ENCODE measurements at regions not wholly inside any gene's neighbourhood (a gene's known extent, or its start where the extent isn't known, plus 50 kb on each side); places are given as distances from the start of the nearest gene placed in this dataset.

DNA sequence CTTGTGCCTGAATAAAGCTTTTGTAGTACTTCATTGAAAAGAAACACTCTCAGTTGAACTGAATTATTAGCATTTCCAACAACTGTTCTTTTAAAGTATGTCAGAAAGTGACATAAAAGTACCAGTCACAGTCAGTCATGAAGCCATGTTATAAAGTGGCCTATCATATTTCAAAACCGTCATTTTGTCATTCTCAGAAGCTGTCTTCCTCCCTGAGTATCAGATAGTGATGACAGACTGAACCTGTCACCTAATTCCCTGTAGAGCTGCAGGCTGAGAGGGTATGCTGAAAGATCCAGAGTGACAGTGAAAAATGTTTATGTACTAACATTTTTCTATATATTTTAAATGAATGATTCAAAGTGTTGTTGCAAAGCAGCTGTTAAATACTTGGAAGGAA lies 1121.7 kb upstream of the PRMT6 start:
- no peak for DNase-seq (ENCODE audit: low spot score)
- H3K4me1 ChIP-seq (ENCODE audit: insufficient read depth) = no peaks in the 10 kb centered on the region
- no peaks in the 10 kb centered on the region for H3K79me2 ChIP-seq
- H4K20me1 ChIP-seq (ENCODE audit: insufficient read depth, poor library complexity, severe bottlenecking) = no peaks in the 10 kb centered on the region
- H3K9me2 ChIP-seq (replicated peaks; ENCODE audit: insufficient read depth) = no peaks in the 10 kb centered on the region
- H3K27me3 ChIP-seq = no peaks in the 10 kb centered on the region
- no peak for TF ChIP-seq EZH2 (IDR thresholded peaks at IDR 0.05; ENCODE audit: borderline replicate concordance)
- TF ChIP-seq, protein P1, sequence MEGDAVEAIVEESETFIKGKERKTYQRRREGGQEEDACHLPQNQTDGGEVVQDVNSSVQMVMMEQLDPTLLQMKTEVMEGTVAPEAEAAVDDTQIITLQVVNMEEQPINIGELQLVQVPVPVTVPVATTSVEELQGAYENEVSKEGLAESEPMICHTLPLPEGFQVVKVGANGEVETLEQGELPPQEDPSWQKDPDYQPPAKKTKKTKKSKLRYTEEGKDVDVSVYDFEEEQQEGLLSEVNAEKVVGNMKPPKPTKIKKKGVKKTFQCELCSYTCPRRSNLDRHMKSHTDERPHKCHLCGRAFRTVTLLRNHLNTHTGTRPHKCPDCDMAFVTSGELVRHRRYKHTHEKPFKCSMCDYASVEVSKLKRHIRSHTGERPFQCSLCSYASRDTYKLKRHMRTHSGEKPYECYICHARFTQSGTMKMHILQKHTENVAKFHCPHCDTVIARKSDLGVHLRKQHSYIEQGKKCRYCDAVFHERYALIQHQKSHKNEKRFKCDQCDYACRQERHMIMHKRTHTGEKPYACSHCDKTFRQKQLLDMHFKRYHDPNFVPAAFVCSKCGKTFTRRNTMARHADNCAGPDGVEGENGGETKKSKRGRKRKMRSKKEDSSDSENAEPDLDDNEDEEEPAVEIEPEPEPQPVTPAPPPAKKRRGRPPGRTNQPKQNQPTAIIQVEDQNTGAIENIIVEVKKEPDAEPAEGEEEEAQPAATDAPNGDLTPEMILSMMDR (IDR thresholded peaks at IDR 0.05; ENCODE audit: poor library complexity) = no peak
- TF ChIP-seq EZH2phosphoT487 (IDR thresholded peaks at IDR 0.05; ENCODE audit: low read depth, severe bottlenecking, unreplicated experiment) = no peak
- no peak overlapping the region for H3K4me3 ChIP-seq
- no peaks in the 10 kb centered on the region for H3K36me3 ChIP-seq (replicated peaks; ENCODE audit: insufficient read depth, low read depth)
- H2AFZ ChIP-seq = no peak overlapping the region
- WGBS (ENCODE audit: low lambda C conversion rate, missing lambda C conversion rate) = 62% methylated on average over 1 of the region's 1 CpG
- H3K27ac ChIP-seq = no peak overlapping the region
- H3K4me2 ChIP-seq = no peak overlapping the region
- H3K9me3 ChIP-seq (ENCODE audit: low read depth) = no peaks in the 10 kb centered on the region

DNA sequence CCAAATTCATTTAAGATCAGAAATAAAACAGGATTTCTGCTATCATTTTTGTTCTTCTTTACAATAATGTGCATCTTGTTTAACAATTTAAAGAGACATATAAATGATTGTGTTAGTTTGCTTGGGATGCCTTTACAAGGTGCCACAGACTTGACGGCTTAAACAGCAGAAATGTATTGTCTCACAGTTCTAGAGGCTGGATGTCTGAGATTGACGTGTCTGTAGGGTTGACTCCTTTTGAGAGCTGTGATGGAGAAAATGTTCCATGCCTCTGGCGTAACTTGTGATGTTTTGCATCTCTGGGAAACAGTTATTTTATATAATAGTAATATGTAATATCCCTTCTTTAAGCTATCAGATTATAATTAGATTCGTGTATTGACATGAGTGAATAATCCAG lies 1091.6 kb upstream of the PRMT6 start:
- Histone ChIP-seq H3K9me3 (ENCODE audit: low read depth) (no peaks in the 10 kb centered on the region), H3K4me2 (no peak overlapping the region), H3K9me2 (replicated peaks; ENCODE audit: insufficient read depth) (no peaks in the 10 kb centered on the region), H4K20me1 (ENCODE audit: insufficient read depth, poor library complexity, severe bottlenecking) (no peaks in the 10 kb centered on the region), H3K79me2 (no peaks in the 10 kb centered on the region), H2AFZ (no peak overlapping the region), H3K36me3 (replicated peaks; ENCODE audit: insufficient read depth, low read depth) (no peaks in the 10 kb centered on the region), H3K27ac (no peak overlapping the region), H3K4me3 (no peak overlapping the region), H3K4me1 (ENCODE audit: insufficient read depth) (no peaks in the 10 kb centered on the region), H3K27me3 (no peaks in the 10 kb centered on the region)
- DNase-seq (ENCODE audit: low spot score) = no peak
- TF ChIP-seq, protein P1 (IDR thresholded peaks at IDR 0.05; ENCODE audit: poor library complexity) = no peak
- TF ChIP-seq EZH2 (IDR thresholded peaks at IDR 0.05; ENCODE audit: borderline replicate concordance) = no peak
- TF ChIP-seq EZH2phosphoT487 (IDR thresholded peaks at IDR 0.05; ENCODE audit: low read depth, severe bottlenecking, unreplicated experiment) = no peak
- 81% methylated on average over 4 of the region's 4 CpGs for WGBS (ENCODE audit: low lambda C conversion rate, missing lambda C conversion rate)

DNA sequence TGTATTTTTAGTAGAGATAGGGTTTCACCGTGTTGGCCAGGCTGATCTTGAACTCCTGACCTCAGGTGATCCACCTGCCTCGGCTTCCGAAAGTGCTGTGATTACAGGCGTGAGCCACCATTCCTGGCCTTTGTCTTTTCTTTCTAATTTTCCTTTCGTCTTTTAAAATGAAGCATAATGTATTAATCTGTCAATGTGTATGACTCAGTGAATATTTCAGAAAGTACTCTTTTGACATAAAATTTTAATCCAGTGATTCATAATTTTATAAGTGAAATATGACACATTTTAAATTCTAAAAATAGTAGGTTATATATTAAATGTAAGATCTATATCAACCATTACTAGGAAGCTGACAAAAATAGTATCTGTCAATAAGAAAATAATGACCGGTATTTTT lies 1059.0 kb upstream of the PRMT6 start:
- WGBS (ENCODE audit: low lambda C conversion rate, missing lambda C conversion rate) = 89% methylated on average over 6 of the region's 6 CpGs
- no peak overlapping the region for H2AFZ ChIP-seq
- H3K9me3 ChIP-seq (ENCODE audit: low read depth) = no peaks in the 10 kb centered on the region
- no peaks in the 10 kb centered on the region for H3K36me3 ChIP-seq (replicated peaks; ENCODE audit: insufficient read depth, low read depth)
- H3K4me1 ChIP-seq (ENCODE audit: insufficient read depth) = no peaks in the 10 kb centered on the region
- H3K79me2 ChIP-seq = no peaks in the 10 kb centered on the region
- no peak overlapping the region for H3K27ac ChIP-seq
- TF ChIP-seq EZH2 (IDR thresholded peaks at IDR 0.05; ENCODE audit: borderline replicate concordance) = no peak
- no peaks in the 10 kb centered on the region for H3K27me3 ChIP-seq
- no peak overlapping the region for H3K4me3 ChIP-seq
- DNase-seq (ENCODE audit: low spot score) = no peak
- H3K9me2 ChIP-seq (replicated peaks; ENCODE audit: insufficient read depth) = no peaks in the 10 kb centered on the region
- no peaks in the 10 kb centered on the region for H4K20me1 ChIP-seq (ENCODE audit: insufficient read depth, poor library complexity, severe bottlenecking)
- no peak overlapping the region for H3K4me2 ChIP-seq

DNA sequence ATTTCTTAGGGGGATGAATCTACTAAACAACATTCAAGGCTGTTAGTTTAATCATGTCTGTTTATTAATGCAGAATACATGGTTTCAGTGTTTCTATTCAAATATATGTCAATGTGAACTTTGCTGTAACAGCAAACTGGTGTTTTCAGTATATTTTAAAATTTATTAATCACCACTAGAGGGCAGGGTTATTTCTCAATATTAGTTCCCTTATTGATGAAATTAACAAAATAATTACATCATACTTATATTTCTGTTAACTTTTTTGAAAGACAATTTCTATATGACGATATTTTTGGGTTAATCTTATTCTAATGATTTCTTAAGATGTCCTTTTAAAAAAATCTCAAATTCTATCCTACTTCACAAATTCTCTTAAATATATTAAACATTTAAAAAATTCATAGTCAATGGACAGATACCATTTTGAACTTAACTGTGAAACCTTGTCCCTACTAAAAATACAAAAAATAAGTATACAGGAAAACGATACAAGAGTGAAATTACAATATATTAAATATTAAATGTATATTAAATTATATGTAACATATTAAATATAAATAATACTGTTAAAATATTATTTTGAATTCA lies 1034.1 kb upstream of the PRMT6 start:
- Histone ChIP-seq H3K4me3 (no peak overlapping the region), H3K4me1 (ENCODE audit: insufficient read depth) (no peaks in the 10 kb centered on the region), H4K20me1 (ENCODE audit: insufficient read depth, poor library complexity, severe bottlenecking) (no peaks in the 10 kb centered on the region), H3K79me2 (no peaks in the 10 kb centered on the region), H3K27me3 (no peaks in the 10 kb centered on the region), H3K4me2 (no peak overlapping the region), H2AFZ (no peak overlapping the region), H3K9me3 (ENCODE audit: low read depth) (no peaks in the 10 kb centered on the region), H3K9me2 (replicated peaks; ENCODE audit: insufficient read depth) (no peaks in the 10 kb centered on the region), H3K27ac (no peak overlapping the region), H3K36me3 (replicated peaks; ENCODE audit: insufficient read depth, low read depth) (no peaks in the 10 kb centered on the region)
- peak; percentile 8 for DNase-seq (ENCODE audit: low spot score)
- 26% methylated on average over 2 of the region's 2 CpGs for WGBS (ENCODE audit: low lambda C conversion rate, missing lambda C conversion rate)
- TF ChIP-seq, protein P1 (IDR thresholded peaks at IDR 0.05; ENCODE audit: poor library complexity) = peak; percentile 61
- TF ChIP-seq EZH2phosphoT487 (IDR thresholded peaks at IDR 0.05; ENCODE audit: low read depth, severe bottlenecking, unreplicated experiment) (no peak), EZH2 (IDR thresholded peaks at IDR 0.05; ENCODE audit: borderline replicate concordance) (no peak)
